ENCODE measurements at regions not wholly inside any gene's neighbourhood (a gene's known extent, or its start where the extent isn't known, plus 50 kb on each side); places are given as distances from the start of the nearest gene placed in this dataset.
"Not testable (repeated sequence)": the region's sequence is repeated elsewhere in the genome, so short reads cannot be mapped to it uniquely, and the experiment has no call there.

GRCh38 chr1:159641221-159641620 lies 53.6 kb downstream of the APCS start:
- H3K4me3 ChIP-seq: no peak overlapping the region
- WGBS, 2 donors: 80 to 83% methylated on average over 2 of the region's 2 CpGs
- H3K9me3 ChIP-seq: peaks cover 0 to 10% (median 0%) of the 10 kb centered on the region in 4 donors
- TF ChIP-seq CTCF (IDR thresholded peaks at IDR 0.05) (no peak), POLR2A (IDR thresholded peaks at IDR 0.05) (no peak), EP300 (IDR thresholded peaks at IDR 0.05) (no peak)
- H3K4me1 ChIP-seq: no peaks in the 10 kb centered on the region
- H3K27me3 ChIP-seq: no peaks in the 10 kb centered on the region
- DNase-seq (ENCODE audit: low spot score in 2 of 2): no peak
- H3K36me3 ChIP-seq: no peaks in the 10 kb centered on the region
- H3K27ac ChIP-seq: no peak overlapping the region

- Histone ChIP-seq H3K4me1 (no peaks in the 10 kb centered on the region), H3K9me3 (peaks cover 0 to 10% (median 0%) of the 10 kb centered on the region in 4 donors), H3K36me3 (no peaks in the 10 kb centered on the region), H3K4me3 (no peak overlapping the region), H3K27ac (no peak overlapping the region), H3K27me3 (no peaks in the 10 kb centered on the region)
- no peak for DNase-seq (ENCODE audit: low spot score in 2 of 2)
- TF ChIP-seq POLR2A (IDR thresholded peaks at IDR 0.05): no peak
- TF ChIP-seq EP300 (IDR thresholded peaks at IDR 0.05): peak; percentile 38 to 62
Observed at GRCh38 chr1:159646687-159647086, 59.1 kb downstream of the APCS start.

- no peak overlapping the region for H3K4me3 ChIP-seq
- no peaks in the 10 kb centered on the region for H3K4me1 ChIP-seq
- H3K36me3 ChIP-seq: no peaks in the 10 kb centered on the region
- no peak for DNase-seq (ENCODE audit: low spot score in 2 of 2)
- H3K27ac ChIP-seq: no peak overlapping the region
- TF ChIP-seq CTCF (IDR thresholded peaks at IDR 0.05) (no peak), POLR2A (IDR thresholded peaks at IDR 0.05) (no peak), EP300 (IDR thresholded peaks at IDR 0.05) (no peak)
- peaks cover 0 to 10% (median 0%) of the 10 kb centered on the region in 4 donors for H3K9me3 ChIP-seq
- WGBS, 2 donors: 70 to 73% methylated on average over 2 of the region's 2 CpGs
- no peaks in the 10 kb centered on the region for H3K27me3 ChIP-seq
Observed at GRCh38 chr1:159647616-159648015, 60.0 kb downstream of the APCS start.

GRCh38 chr1:159652506-159652905 lies 61.9 kb downstream of the CRP start:
- Histone ChIP-seq H3K4me3 (no peak overlapping the region), H3K36me3 (no peaks in the 10 kb centered on the region), H3K9me3 (no peaks in the 10 kb centered on the region), H3K4me1 (no peaks in the 10 kb centered on the region), H3K27me3 (no peaks in the 10 kb centered on the region), H3K27ac (no peak overlapping the region)
- TF ChIP-seq EP300 (IDR thresholded peaks at IDR 0.05): no peak
- TF ChIP-seq POLR2A (IDR thresholded peaks at IDR 0.05): no peak
- TF ChIP-seq CTCF (IDR thresholded peaks at IDR 0.05): no peak
- WGBS, 2 donors: 82 to 100% methylated on average over 1 of the region's 1 CpG
- no peak for DNase-seq (ENCODE audit: low spot score in 2 of 2)

- Histone ChIP-seq H3K4me3 (no peak overlapping the region), H3K36me3 (no peaks in the 10 kb centered on the region), H3K27ac (no peak overlapping the region), H3K4me1 (no peaks in the 10 kb centered on the region), H3K27me3 (no peaks in the 10 kb centered on the region), H3K9me3 (no peaks in the 10 kb centered on the region)
- DNase-seq (ENCODE audit: low spot score in 2 of 2): no peak
- TF ChIP-seq EP300 (IDR thresholded peaks at IDR 0.05) (no peak), POLR2A (IDR thresholded peaks at IDR 0.05) (no peak), CTCF (IDR thresholded peaks at IDR 0.05) (no peak)
Observed at GRCh38 chr1:159653201-159653600, 61.2 kb downstream of the CRP start.

- WGBS, 2 donors: 97% methylated on average over 2 of the region's 2 CpGs
- H3K4me3 ChIP-seq; DNase-seq (ENCODE audit: low spot score in 2 of 2); H3K27ac ChIP-seq; H3K4me1 ChIP-seq; H3K27me3 ChIP-seq; H3K9me3 ChIP-seq; H3K36me3 ChIP-seq: not testable (repeated sequence)
Observed at GRCh38 chr1:159657477-159657876, 56.9 kb downstream of the CRP start.
